H7 (cell line): ENCODE measurements at regions not wholly inside any gene's neighbourhood (a gene's known extent, or its start where the extent isn't known, plus 50 kb on each side); places are given as distances from the start of the nearest gene placed in this dataset.
A peak's percentile ranks its signal among the peaks of the same experiment; 100 is the strongest.

Experiments used
- DNase-seq: peaks from one replicate; pipeline ENCODE4 v3.0.0; 2012
- H3K27me3 ChIP-seq: 2 replicates; pipeline ENCODE4 v1.6.0; 2011; ENCODE audit warnings: mild to moderate bottlenecking, low read length; ENCODE audit not compliant: control insufficient read depth, insufficient read depth
- H3K36me3 ChIP-seq: replicated peaks from 2 replicates; pipeline ENCODE4 v1.5.1; 2011; ENCODE audit warnings: low read length; ENCODE audit not compliant: control insufficient read depth, insufficient read depth
- H3K4me3 ChIP-seq: 2 replicates; pipeline ENCODE4 v1.5.1; 2011; ENCODE audit warnings: low read depth, mild to moderate bottlenecking, control low read depth, low read length, moderate library complexity; ENCODE audit not compliant: insufficient read depth

- Histone ChIP-seq H3K4me3 (no peak overlapping the region), H3K36me3 (no peaks in the 10 kb centered on the region), H3K27me3 (no peaks in the 10 kb centered on the region)
- DNase-seq = no peak
Observed at GRCh38 chr18:22626771-22627170, 209.1 kb upstream of the CTAGE1 start.

DNA sequence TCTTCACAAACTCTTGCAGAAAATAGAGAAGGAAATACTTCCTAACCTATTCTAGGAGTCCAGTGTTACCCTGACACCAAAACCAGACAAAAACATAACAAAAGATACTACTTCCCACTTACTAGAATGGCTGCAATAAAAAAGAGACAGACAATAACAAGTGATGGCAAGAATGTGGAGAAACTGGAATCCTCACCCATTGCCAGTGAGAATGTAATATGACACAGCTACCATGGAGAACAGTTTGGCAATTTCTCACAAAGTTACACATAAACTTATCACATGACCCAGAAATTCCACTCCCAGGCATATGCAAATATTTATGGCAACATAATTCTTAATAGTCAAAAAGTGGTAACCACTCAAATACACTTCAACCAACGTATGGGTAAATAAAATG is 209.8 kb upstream of the CTAGE1 start:
- Histone ChIP-seq H3K4me3 (no peak overlapping the region), H3K27me3 (no peaks in the 10 kb centered on the region), H3K36me3 (no peaks in the 10 kb centered on the region)
- no peak for DNase-seq

DNA sequence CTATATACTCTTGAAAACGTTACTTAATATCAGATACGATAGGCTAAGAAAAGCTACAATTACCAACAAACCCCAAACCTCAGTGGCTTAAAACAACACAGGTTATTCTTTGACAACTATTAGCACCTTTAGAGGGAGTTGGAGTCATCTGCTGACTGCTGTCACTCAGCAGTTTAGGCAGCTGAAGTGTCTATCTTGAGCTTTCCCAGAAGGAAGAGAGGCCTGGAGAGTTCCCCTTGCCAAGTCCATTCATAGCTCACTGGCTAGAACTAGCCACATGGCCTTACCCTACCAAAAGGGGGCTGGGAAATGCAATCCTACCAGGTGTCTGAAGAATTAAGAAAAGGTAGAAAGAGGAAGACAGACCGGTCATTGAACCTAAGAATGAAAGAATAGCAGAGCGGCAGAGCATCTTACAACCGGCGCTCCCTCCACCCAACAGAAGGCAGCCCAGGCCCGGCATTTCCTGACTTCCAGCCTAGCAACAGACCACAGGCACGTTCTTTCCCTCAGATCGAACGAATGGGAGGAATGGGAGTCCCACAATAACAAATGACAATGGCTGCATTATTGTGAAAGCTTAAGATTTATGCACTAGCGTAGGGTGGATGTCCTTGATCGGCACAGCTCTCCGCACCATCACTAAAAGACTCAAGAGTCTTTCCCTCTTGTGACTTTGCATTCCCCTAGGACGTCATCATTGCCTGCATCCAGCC is 211.2 kb upstream of the CTAGE1 start:
- DNase-seq = no peak
- Histone ChIP-seq H3K36me3 (no peaks in the 10 kb centered on the region), H3K4me3 (no peak overlapping the region), H3K27me3 (no peaks in the 10 kb centered on the region)

GRCh38 chr18:22630980-22631379 is 213.3 kb upstream of the CTAGE1 start:
- DNase-seq = no peak
- H3K27me3 ChIP-seq = no peaks in the 10 kb centered on the region
- no peaks in the 10 kb centered on the region for H3K36me3 ChIP-seq
- H3K4me3 ChIP-seq = no peak overlapping the region

DNA sequence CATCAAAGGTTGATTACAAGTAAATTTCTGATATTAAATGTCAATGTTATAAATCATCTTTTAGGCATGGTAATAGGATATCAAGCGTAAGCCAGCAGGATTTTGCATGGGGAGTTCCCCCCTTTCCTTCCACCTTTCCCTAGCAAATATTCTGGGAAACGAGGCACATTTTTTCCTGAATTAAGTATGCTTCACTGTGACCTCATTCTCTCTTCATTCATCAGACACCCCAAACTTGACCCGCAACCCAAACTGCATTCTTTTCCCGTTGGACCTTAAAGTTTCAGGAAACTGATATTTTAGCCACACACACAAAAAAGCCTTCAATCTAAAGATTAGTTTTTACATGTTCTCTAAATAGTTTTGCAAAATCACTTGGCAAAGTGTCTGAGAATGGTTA is 214.5 kb upstream of the CTAGE1 start:
- H3K4me3 ChIP-seq = no peak overlapping the region
- no peak for DNase-seq
- H3K27me3 ChIP-seq = no peaks in the 10 kb centered on the region
- H3K36me3 ChIP-seq = no peaks in the 10 kb centered on the region

GRCh38 chr18:22634464-22634863 is 216.7 kb upstream of the CTAGE1 start:
- Histone ChIP-seq H3K4me3 (peak overlapping the region; percentile 11; the same call in 1 of the 2 replicates), H3K27me3 (no peaks in the 10 kb centered on the region), H3K36me3 (no peaks in the 10 kb centered on the region)
- no peak for DNase-seq

DNA sequence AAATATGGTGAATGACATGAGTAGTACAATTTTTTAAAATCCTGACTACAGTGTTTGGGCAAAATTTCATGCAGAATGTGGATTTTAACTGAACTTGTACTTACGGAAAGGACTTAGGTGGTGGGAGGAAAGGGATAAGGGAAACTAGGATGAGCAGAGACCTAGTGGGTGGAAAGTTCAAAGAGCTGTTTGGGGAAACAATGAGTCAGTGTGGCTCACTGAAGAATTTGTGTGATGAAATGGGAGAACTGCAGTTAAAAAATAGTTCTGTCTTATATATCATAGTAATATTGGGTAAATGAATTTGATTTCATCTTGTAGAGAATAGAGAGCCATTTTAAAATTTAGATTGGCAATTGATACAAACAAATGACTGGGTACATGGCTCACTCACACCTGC is 220.1 kb upstream of the CTAGE1 start:
- DNase-seq = no peak
- H3K27me3 ChIP-seq = no peaks in the 10 kb centered on the region
- no peak overlapping the region for H3K4me3 ChIP-seq
- no peaks in the 10 kb centered on the region for H3K36me3 ChIP-seq

DNA sequence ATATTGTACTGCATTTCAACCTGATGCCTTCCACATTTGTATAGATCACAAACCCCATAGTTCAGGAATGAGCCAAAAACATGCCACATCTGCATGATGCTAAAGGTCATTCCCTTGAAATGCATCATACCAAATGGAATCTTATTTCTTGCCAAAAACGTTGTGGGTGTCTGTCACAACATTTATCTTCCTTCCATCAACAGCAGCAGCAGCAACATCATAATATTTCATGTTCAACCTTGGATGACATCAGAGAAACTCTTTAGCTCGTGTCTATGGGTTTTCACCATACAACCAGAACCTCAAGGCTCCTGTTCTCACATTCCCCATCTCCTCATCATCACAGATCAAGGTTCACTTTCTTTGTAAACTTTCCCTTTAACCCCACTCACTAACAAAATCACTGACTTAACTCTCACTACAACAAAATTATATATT is 221.3 kb upstream of the CTAGE1 start:
- DNase-seq = no peak
- H3K36me3 ChIP-seq = no peaks in the 10 kb centered on the region

DNA sequence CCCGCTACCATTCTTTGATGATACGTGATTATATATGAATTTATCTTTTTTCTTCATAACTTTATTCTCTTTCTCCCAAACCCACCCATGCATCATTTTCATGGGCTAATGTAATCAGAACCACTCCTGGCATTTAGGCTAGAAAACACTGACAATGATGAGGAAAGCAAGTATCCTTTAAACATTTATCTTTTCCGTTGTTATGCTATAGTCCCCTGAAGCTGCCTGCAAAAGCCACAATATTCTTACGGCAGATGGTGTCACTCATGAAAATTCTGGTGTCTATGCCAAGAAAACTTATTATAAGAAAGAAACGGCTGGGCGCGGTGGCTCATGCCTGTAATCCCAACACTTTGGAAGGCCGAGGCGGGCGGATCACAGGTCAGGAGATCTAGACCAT is 221.8 kb upstream of the CTAGE1 start:
- no peak overlapping the region for H3K4me3 ChIP-seq
- H3K27me3 ChIP-seq = no peaks in the 10 kb centered on the region
- DNase-seq = no peak
- no peaks in the 10 kb centered on the region for H3K36me3 ChIP-seq

More for the DNA sequence above, 221.3 kb upstream of the CTAGE1 start:
- no peak overlapping the region for H3K4me3 ChIP-seq
- H3K27me3 ChIP-seq = no peaks in the 10 kb centered on the region

GRCh38 chr18:22640281-22640842 is 222.6 kb upstream of the CTAGE1 start:
- Histone ChIP-seq H3K4me3 (no peak overlapping the region), H3K27me3 (no peaks in the 10 kb centered on the region), H3K36me3 (no peaks in the 10 kb centered on the region)
- DNase-seq = no peak

DNA sequence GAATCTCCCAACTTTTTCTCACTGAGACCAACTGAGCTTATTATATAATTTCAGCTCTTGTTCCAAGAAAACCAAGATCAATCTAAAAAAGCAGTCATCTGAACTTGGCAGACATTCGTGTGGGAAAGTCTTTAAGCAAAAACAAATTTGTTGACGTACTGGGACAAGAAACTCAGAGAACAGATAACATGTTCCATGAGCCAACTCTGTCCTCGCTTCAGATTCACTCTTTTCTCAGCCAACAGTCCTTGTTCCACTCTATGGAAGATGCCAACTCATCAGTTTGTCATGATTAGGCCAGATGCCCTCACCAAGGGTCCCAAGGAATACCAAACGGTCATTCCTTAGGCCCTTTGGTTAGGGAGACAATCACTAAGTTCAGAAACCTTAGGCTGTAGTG is 224.2 kb upstream of the CTAGE1 start:
- H3K4me3 ChIP-seq = no peak overlapping the region
- no peaks in the 10 kb centered on the region for H3K27me3 ChIP-seq
- H3K36me3 ChIP-seq = no peaks in the 10 kb centered on the region
- no peak for DNase-seq

DNA sequence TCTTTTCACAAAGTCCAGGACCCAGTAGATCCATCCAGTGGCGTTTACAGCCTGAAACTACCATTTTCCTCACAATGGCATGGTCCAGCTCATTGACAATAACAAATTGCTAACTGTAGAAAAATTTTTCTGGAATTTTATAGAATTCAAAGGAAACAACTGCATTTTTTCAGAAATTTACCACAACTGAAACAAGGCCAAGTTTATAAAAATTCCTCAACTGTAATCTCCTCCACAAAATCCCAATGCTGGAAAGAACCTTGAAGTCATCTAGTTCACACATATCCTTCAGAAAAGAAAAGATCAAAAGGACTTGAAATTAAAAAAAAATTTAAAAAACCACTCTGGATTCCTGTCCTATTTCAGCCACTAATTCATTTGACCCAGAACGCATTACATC is 226.0 kb upstream of the CTAGE1 start:
- H3K4me3 ChIP-seq = no peak overlapping the region
- H3K36me3 ChIP-seq = no peaks in the 10 kb centered on the region
- no peaks in the 10 kb centered on the region for H3K27me3 ChIP-seq
- no peak for DNase-seq

DNA sequence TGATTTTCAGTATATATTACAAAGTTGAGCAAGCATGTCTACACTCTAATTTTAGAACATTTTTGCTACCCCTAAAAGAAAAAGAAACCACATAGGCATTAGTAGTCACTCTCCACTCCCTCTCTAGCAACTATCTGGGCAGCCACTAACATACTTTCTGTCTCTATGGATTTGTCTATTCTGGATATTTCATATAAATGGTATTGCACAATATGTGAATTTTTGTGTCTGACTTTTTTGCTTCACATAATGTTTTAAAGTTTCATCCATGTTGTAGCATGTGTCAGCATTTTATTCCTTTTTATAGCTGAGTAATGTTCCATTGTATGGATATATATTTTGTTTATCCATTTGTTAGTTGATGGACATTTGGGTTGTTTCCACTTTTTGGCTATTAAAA is 232.5 kb upstream of the CTAGE1 start:
- DNase-seq = no peak
- H3K4me3 ChIP-seq = no peak overlapping the region
- no peaks in the 10 kb centered on the region for H3K27me3 ChIP-seq
- H3K36me3 ChIP-seq = no peaks in the 10 kb centered on the region

GRCh38 chr18:22657619-22658018 is 239.9 kb upstream of the CTAGE1 start:
- Histone ChIP-seq H3K27me3 (no peaks in the 10 kb centered on the region), H3K4me3 (no peak overlapping the region), H3K36me3 (no peaks in the 10 kb centered on the region)
- DNase-seq = no peak

DNA sequence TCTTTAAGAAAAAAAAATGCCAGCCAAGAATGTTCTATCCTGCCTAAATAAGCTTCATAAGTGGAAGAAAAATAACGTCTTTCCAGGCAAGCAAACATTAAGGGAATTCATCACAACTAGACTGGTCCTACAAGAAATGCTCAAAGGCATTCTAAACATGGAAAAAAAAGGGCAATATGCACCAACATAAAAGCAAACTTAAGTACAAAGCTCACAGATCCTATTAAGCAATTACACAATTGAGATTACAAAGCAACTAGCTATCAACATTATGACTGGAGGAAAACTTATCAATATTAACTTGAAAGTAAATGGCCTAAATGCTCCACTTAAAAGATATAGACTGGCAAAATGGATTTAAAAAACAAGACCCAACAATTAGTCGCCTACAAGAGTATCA is 240.6 kb upstream of the CTAGE1 start:
- no peak for DNase-seq
- no peaks in the 10 kb centered on the region for H3K27me3 ChIP-seq
- no peaks in the 10 kb centered on the region for H3K36me3 ChIP-seq

DNA sequence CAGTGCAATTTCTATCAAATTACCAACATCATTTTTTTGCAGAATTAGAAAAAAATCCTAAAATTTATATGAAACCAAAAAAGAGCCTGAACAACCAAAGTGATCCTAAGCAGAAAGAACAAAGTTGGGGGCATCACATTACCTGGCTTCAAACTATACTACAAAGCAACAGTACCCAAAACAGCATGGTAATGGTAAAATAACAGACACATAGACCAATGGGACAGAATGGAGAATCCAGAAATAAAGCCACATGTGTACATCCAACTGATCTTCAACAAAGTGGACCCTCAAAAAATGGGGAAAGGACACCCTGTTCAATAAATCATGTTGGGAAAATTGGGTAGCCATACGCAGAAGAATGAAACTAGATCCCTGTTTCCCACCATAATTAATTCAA is 245.7 kb upstream of the CTAGE1 start:
- no peaks in the 10 kb centered on the region for H3K27me3 ChIP-seq
- DNase-seq = no peak

More for the DNA sequence above, 240.6 kb upstream of the CTAGE1 start:
- no peak overlapping the region for H3K4me3 ChIP-seq

More for the DNA sequence above, 245.7 kb upstream of the CTAGE1 start:
- Histone ChIP-seq H3K36me3 (no peaks in the 10 kb centered on the region), H3K4me3 (no peak overlapping the region)
